ENCODE measurements at regions not wholly inside any gene's neighbourhood (a gene's known extent, or its start where the extent isn't known, plus 50 kb on each side); places are given as distances from the start of the nearest gene placed in this dataset.

DNA sequence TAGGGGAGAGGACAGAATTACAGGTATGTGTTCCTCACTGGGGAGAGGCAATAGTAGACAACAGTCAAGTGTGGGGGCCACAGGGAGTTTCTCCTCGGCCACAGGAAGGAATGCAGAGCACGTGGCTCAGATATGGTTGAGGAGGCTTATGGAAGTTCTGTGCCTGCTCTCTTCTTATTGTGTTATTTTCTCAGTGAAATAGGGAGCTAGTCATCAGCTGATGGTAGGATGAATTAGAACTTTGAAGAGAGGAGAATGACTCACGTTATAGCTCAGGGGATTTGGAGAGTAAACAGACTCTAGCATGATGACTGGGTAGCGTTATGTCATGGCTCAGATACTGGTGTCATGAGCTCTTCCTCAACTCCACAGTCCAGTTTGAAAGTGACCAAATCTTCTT, 308.3 kb upstream of the IGFBP3 start:
- no peak for DNase-seq (ENCODE audit: low spot score)
- H2AFZ ChIP-seq, result no peak overlapping the region

More for the DNA sequence above, 308.3 kb upstream of the IGFBP3 start:
- no peaks in the 10 kb centered on the region for H3K27me3 ChIP-seq (ENCODE audit: insufficient read depth)
- TF ChIP-seq ZNF331 (CRISPR knock-in tag; IDR thresholded peaks at IDR 0.05; ENCODE audit: low read depth) (no peak), POLR2AphosphoS5 (IDR thresholded peaks at IDR 0.05; ENCODE audit: low read depth) (no peak), EZH2 (IDR thresholded peaks at IDR 0.05; ENCODE audit: low read depth, unreplicated experiment) (no peak), ZNF114 (CRISPR knock-in tag; IDR thresholded peaks at IDR 0.05) (no peak), CREB1 (CRISPR knock-in tag; IDR thresholded peaks at IDR 0.05; ENCODE audit: low read depth) (no peak), STAT1 (IDR thresholded peaks at IDR 0.05; ENCODE audit: unreplicated experiment) (no peak), NANOG (IDR thresholded peaks at IDR 0.05; ENCODE audit: borderline replicate concordance) (no peak), EZH2phosphoT487 (IDR thresholded peaks at IDR 0.05; ENCODE audit: unreplicated experiment) (no peak), JUNB (IDR thresholded peaks at IDR 0.05; ENCODE audit: unreplicated experiment) (no peak)
- TF ChIP-seq, protein P1, sequence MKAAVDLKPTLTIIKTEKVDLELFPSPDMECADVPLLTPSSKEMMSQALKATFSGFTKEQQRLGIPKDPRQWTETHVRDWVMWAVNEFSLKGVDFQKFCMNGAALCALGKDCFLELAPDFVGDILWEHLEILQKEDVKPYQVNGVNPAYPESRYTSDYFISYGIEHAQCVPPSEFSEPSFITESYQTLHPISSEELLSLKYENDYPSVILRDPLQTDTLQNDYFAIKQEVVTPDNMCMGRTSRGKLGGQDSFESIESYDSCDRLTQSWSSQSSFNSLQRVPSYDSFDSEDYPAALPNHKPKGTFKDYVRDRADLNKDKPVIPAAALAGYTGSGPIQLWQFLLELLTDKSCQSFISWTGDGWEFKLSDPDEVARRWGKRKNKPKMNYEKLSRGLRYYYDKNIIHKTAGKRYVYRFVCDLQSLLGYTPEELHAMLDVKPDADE (IDR thresholded peaks at IDR 0.05), result no peak
- TF ChIP-seq, protein P2, sequence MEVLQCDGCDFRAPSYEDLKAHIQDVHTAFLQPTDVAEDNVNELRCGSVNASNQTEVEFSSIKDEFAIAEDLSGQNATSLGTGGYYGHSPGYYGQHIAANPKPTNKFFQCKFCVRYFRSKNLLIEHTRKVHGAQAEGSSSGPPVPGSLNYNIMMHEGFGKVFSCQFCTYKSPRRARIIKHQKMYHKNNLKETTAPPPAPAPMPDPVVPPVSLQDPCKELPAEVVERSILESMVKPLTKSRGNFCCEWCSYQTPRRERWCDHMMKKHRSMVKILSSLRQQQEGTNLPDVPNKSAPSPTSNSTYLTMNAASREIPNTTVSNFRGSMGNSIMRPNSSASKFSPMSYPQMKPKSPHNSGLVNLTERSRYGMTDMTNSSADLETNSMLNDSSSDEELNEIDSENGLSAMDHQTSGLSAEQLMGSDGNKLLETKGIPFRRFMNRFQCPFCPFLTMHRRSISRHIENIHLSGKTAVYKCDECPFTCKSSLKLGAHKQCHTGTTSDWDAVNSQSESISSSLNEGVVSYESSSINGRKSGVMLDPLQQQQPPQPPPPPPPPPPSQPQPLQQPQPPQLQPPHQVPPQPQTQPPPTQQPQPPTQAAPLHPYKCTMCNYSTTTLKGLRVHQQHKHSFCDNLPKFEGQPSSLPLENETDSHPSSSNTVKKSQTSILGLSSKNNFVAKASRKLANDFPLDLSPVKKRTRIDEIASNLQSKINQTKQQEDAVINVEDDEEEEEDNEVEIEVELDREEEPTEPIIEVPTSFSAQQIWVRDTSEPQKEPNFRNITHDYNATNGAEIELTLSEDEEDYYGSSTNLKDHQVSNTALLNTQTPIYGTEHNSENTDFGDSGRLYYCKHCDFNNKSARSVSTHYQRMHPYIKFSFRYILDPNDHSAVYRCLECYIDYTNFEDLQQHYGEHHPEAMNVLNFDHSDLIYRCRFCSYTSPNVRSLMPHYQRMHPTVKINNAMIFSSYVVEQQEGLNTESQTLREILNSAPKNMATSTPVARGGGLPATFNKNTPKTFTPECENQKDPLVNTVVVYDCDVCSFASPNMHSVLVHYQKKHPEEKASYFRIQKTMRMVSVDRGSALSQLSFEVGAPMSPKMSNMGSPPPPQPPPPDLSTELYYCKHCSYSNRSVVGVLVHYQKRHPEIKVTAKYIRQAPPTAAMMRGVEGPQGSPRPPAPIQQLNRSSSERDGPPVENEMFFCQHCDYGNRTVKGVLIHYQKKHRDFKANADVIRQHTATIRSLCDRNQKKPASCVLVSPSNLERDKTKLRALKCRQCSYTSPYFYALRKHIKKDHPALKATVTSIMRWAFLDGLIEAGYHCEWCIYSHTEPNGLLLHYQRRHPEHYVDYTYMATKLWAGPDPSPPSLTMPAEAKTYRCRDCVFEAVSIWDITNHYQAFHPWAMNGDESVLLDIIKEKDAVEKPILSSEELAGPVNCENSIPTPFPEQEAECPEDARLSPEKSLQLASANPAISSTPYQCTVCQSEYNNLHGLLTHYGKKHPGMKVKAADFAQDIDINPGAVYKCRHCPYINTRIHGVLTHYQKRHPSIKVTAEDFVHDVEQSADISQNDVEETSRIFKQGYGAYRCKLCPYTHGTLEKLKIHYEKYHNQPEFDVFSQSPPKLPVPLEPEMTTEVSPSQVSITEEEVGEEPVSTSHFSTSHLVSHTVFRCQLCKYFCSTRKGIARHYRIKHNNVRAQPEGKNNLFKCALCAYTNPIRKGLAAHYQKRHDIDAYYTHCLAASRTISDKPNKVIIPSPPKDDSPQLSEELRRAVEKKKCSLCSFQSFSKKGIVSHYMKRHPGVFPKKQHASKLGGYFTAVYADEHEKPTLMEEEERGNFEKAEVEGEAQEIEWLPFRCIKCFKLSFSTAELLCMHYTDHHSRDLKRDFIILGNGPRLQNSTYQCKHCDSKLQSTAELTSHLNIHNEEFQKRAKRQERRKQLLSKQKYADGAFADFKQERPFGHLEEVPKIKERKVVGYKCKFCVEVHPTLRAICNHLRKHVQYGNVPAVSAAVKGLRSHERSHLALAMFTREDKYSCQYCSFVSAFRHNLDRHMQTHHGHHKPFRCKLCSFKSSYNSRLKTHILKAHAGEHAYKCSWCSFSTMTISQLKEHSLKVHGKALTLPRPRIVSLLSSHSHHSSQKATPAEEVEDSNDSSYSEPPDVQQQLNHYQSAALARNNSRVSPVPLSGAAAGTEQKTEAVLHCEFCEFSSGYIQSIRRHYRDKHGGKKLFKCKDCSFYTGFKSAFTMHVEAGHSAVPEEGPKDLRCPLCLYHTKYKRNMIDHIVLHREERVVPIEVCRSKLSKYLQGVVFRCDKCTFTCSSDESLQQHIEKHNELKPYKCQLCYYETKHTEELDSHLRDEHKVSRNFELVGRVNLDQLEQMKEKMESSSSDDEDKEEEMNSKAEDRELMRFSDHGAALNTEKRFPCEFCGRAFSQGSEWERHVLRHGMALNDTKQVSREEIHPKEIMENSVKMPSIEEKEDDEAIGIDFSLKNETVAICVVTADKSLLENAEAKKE (CRISPR knock-in tag; IDR thresholded peaks at IDR 0.05), result no peak
- TF ChIP-seq, protein P3, sequence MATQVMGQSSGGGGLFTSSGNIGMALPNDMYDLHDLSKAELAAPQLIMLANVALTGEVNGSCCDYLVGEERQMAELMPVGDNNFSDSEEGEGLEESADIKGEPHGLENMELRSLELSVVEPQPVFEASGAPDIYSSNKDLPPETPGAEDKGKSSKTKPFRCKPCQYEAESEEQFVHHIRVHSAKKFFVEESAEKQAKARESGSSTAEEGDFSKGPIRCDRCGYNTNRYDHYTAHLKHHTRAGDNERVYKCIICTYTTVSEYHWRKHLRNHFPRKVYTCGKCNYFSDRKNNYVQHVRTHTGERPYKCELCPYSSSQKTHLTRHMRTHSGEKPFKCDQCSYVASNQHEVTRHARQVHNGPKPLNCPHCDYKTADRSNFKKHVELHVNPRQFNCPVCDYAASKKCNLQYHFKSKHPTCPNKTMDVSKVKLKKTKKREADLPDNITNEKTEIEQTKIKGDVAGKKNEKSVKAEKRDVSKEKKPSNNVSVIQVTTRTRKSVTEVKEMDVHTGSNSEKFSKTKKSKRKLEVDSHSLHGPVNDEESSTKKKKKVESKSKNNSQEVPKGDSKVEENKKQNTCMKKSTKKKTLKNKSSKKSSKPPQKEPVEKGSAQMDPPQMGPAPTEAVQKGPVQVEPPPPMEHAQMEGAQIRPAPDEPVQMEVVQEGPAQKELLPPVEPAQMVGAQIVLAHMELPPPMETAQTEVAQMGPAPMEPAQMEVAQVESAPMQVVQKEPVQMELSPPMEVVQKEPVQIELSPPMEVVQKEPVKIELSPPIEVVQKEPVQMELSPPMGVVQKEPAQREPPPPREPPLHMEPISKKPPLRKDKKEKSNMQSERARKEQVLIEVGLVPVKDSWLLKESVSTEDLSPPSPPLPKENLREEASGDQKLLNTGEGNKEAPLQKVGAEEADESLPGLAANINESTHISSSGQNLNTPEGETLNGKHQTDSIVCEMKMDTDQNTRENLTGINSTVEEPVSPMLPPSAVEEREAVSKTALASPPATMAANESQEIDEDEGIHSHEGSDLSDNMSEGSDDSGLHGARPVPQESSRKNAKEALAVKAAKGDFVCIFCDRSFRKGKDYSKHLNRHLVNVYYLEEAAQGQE (IDR thresholded peaks at IDR 0.05; ENCODE audit: unreplicated experiment), result no peak
- TF ChIP-seq, protein P4, sequence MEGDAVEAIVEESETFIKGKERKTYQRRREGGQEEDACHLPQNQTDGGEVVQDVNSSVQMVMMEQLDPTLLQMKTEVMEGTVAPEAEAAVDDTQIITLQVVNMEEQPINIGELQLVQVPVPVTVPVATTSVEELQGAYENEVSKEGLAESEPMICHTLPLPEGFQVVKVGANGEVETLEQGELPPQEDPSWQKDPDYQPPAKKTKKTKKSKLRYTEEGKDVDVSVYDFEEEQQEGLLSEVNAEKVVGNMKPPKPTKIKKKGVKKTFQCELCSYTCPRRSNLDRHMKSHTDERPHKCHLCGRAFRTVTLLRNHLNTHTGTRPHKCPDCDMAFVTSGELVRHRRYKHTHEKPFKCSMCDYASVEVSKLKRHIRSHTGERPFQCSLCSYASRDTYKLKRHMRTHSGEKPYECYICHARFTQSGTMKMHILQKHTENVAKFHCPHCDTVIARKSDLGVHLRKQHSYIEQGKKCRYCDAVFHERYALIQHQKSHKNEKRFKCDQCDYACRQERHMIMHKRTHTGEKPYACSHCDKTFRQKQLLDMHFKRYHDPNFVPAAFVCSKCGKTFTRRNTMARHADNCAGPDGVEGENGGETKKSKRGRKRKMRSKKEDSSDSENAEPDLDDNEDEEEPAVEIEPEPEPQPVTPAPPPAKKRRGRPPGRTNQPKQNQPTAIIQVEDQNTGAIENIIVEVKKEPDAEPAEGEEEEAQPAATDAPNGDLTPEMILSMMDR (conservative IDR thresholded peaks at IDR 0.05; ENCODE audit: low read depth in 2 of 2), result no peak
- H3K79me2 ChIP-seq (replicated peaks; ENCODE audit: insufficient read depth), result no peaks in the 10 kb centered on the region
- Mint-ChIP-seq H3K9me3 (no peaks in the 10 kb centered on the region; the same call in 2 of the 3 replicates), H3K4me1 (peaks cover 7% of the 10 kb centered on the region; the same call in 1 of the 3 replicates), H3K4me3 (no peak overlapping the region), H3K27me3 (ENCODE audit: insufficient read depth, low read depth, poor library complexity) (peaks cover 5% of the 10 kb centered on the region), H3K27ac (no peak overlapping the region), H3K36me3 (ENCODE audit: low read depth) (no peaks in the 10 kb centered on the region)
- H3K4me3 ChIP-seq, result no peak overlapping the region
- H3K9me2 ChIP-seq (ENCODE audit: insufficient read depth), result peaks cover 11% of the 10 kb centered on the region; the same call in 1 of the 2 replicates
- H3K27ac ChIP-seq (ENCODE audit: low read depth), result no peak overlapping the region
- no peaks in the 10 kb centered on the region for H3K4me1 ChIP-seq (ENCODE audit: insufficient read depth)
- H3F3A ChIP-seq (replicated peaks; ENCODE audit: low read depth), result no peaks in the 10 kb centered on the region
- H3K4me2 ChIP-seq, result no peak overlapping the region
- no peak for ATAC-seq
- H3K36me3 ChIP-seq (ENCODE audit: insufficient read depth), result no peaks in the 10 kb centered on the region
- H4K20me1 ChIP-seq (replicated peaks; ENCODE audit: insufficient read depth), result no peaks in the 10 kb centered on the region
